ENCODE measurements at regions not wholly inside any gene's neighbourhood (a gene's known extent, or its start where the extent isn't known, plus 50 kb on each side); places are given as distances from the start of the nearest gene placed in this dataset.

DNA sequence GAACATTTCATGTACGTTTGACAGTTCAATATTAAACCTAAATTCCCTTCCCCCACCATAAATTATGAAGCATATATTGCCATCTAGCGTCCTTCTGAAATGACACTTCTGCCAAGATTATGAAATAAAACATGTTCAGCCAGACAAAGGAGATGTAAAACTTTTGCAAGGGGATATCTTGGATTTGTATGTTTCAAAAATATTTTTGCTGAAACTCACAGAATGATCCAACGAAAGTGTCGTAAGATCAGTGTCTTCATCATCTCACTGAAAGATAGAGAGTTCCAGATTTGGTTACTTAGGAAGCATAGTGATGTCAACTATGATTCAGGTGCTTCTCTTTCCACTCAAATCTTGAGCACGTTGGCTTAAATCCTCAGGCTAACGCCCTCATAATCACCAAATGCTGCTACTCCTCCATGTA, 904.3 kb downstream of the XPNPEP1 start:
- peak in 2 of 12 donors; percentile 10 to 18 for TF ChIP-seq CTCF (IDR thresholded peaks at IDR 0.05)
- TF ChIP-seq POLR2A (IDR thresholded peaks at IDR 0.05) = no peak

Data from heart left ventricle (tissue), 13 donors.